WTC11 (cell line): ENCODE measurements at regions not wholly inside any gene's neighbourhood (a gene's known extent, or its start where the extent isn't known, plus 50 kb on each side); places are given as distances from the start of the nearest gene placed in this dataset.

ENCODE experiments used
- EMX1 ChIP-seq: fragments of 250-450 bp; sonication (Bioruptor Pico); IDR thresholded peaks from 2 replicates; pipeline ENCODE4 v1.8.0; 2021; ENCODE audit warnings: mild to moderate bottlenecking
- JUN ChIP-seq: sonication (generic); formaldehyde crosslinking; IDR thresholded peaks from 2 replicates; pipeline ENCODE4 v1.8.0; 2023; ENCODE audit warnings: mild to moderate bottlenecking, missing genetic modification reagents
- NR2C2 ChIP-seq: sonication (generic); formaldehyde crosslinking; IDR thresholded peaks from 2 replicates; pipeline ENCODE4 v1.8.0; 2022; ENCODE audit warnings: mild to moderate bottlenecking, missing genetic modification reagents
- RELA ChIP-seq: sonication (generic); formaldehyde crosslinking; IDR thresholded peaks from 2 replicates; pipeline ENCODE4 v1.8.1; 2022; ENCODE audit warnings: missing genetic modification reagents, mild to moderate bottlenecking, borderline replicate concordance
- RORB ChIP-seq: fragments of 250-450 bp; sonication (Bioruptor Pico); IDR thresholded peaks from 2 replicates; pipeline ENCODE4 v1.9.0; 2021; ENCODE audit warnings: mild to moderate bottlenecking
- TF ChIP-seq, protein P1 (sequence below): fragments of 200-600 bp; IDR thresholded peaks from 2 replicates; pipeline ENCODE4 v1.8.0; 2022; ENCODE audit warnings: antibody characterized with exemption
- TF ChIP-seq, protein P2 (sequence below): fragments of 250-450 bp; sonication (Bioruptor Pico); IDR thresholded peaks from 2 replicates; pipeline ENCODE4 v1.9.0; 2021; ENCODE audit warnings: mild to moderate bottlenecking, borderline replicate concordance
- TF ChIP-seq, protein P3 (sequence below): sonication (generic); formaldehyde crosslinking; IDR thresholded peaks from 2 replicates; pipeline ENCODE4 v1.8.0; 2022; ENCODE audit warnings: mild to moderate bottlenecking, missing genetic modification reagents

DNA sequence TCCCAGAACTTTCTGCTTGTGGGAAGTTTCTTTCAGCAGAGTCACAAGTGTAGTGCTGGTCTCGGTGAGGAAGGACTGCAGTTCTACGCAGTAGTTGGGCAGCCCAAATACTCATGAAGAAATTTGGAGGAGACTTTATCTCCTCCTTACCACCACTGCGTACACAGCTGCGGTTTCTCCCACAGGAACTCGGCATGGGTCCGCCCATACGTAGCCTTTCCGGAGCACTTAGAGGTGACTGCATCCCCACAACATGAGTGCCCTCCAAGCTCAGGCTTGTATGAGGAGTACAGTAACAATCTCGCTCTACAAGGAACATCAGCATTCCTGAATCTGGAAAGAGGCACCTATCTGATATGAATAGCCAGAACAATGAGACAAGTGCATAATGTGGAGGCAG lies 549.2 kb upstream of the SEMA3D start:
- TF ChIP-seq, protein P1, sequence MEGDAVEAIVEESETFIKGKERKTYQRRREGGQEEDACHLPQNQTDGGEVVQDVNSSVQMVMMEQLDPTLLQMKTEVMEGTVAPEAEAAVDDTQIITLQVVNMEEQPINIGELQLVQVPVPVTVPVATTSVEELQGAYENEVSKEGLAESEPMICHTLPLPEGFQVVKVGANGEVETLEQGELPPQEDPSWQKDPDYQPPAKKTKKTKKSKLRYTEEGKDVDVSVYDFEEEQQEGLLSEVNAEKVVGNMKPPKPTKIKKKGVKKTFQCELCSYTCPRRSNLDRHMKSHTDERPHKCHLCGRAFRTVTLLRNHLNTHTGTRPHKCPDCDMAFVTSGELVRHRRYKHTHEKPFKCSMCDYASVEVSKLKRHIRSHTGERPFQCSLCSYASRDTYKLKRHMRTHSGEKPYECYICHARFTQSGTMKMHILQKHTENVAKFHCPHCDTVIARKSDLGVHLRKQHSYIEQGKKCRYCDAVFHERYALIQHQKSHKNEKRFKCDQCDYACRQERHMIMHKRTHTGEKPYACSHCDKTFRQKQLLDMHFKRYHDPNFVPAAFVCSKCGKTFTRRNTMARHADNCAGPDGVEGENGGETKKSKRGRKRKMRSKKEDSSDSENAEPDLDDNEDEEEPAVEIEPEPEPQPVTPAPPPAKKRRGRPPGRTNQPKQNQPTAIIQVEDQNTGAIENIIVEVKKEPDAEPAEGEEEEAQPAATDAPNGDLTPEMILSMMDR, result no peak
- TF ChIP-seq NR2C2, result no peak
- TF ChIP-seq, protein P2, sequence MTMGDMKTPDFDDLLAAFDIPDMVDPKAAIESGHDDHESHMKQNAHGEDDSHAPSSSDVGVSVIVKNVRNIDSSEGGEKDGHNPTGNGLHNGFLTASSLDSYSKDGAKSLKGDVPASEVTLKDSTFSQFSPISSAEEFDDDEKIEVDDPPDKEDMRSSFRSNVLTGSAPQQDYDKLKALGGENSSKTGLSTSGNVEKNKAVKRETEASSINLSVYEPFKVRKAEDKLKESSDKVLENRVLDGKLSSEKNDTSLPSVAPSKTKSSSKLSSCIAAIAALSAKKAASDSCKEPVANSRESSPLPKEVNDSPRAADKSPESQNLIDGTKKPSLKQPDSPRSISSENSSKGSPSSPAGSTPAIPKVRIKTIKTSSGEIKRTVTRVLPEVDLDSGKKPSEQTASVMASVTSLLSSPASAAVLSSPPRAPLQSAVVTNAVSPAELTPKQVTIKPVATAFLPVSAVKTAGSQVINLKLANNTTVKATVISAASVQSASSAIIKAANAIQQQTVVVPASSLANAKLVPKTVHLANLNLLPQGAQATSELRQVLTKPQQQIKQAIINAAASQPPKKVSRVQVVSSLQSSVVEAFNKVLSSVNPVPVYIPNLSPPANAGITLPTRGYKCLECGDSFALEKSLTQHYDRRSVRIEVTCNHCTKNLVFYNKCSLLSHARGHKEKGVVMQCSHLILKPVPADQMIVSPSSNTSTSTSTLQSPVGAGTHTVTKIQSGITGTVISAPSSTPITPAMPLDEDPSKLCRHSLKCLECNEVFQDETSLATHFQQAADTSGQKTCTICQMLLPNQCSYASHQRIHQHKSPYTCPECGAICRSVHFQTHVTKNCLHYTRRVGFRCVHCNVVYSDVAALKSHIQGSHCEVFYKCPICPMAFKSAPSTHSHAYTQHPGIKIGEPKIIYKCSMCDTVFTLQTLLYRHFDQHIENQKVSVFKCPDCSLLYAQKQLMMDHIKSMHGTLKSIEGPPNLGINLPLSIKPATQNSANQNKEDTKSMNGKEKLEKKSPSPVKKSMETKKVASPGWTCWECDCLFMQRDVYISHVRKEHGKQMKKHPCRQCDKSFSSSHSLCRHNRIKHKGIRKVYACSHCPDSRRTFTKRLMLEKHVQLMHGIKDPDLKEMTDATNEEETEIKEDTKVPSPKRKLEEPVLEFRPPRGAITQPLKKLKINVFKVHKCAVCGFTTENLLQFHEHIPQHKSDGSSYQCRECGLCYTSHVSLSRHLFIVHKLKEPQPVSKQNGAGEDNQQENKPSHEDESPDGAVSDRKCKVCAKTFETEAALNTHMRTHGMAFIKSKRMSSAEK (CRISPR knock-in tag), result no peak
- TF ChIP-seq, protein P3, sequence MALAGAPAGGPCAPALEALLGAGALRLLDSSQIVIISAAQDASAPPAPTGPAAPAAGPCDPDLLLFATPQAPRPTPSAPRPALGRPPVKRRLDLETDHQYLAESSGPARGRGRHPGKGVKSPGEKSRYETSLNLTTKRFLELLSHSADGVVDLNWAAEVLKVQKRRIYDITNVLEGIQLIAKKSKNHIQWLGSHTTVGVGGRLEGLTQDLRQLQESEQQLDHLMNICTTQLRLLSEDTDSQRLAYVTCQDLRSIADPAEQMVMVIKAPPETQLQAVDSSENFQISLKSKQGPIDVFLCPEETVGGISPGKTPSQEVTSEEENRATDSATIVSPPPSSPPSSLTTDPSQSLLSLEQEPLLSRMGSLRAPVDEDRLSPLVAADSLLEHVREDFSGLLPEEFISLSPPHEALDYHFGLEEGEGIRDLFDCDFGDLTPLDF, result no peak
- TF ChIP-seq JUN (CRISPR knock-in tag), result no peak
- no peak for TF ChIP-seq EMX1 (CRISPR knock-in tag)
- no peak for TF ChIP-seq RELA (CRISPR knock-in tag)
- no peak for TF ChIP-seq RORB
